NT2/D1 (cell line): ENCODE measurements at regions not wholly inside any gene's neighbourhood (a gene's known extent, or its start where the extent isn't known, plus 50 kb on each side); places are given as distances from the start of the nearest gene placed in this dataset.

Experiments
- SUZ12 ChIP-seq: IDR thresholded peaks from 2 replicates; pipeline ENCODE4 v1.6.1; 2011; ENCODE audit not compliant: insufficient read length, insufficient read depth; ENCODE audit errors: extremely low read depth
- ZNF274 ChIP-seq: IDR thresholded peaks from 2 replicates; pipeline ENCODE4 v1.6.1; 2011; ENCODE audit warnings: mild to moderate bottlenecking, low read depth, low read length

DNA sequence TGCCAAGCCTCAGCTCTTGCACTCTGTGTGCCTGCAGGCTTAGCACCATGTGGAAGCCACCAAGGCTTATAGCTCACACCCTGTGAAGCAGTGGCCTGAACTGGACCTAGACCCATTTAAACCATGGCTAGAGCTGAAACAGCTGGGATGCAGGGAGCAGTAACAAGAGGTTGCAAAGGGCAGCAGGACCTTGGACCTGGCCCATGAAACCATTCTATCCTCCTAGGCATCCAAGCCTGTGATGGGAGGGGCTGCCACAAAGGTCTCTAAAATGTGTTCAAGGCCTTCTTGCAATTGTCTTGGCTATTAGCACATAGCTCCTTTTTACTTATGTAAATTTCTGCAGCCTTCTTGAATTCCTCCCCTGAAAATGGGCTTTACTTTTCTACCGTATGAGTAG, 57.9 kb upstream of the NPAP1 start:
- TF ChIP-seq SUZ12, result no peak
- TF ChIP-seq ZNF274, result no peak
